Glutamatergic neuron (in vitro differentiated cells): ENCODE measurements at regions not wholly inside any gene's neighbourhood (a gene's known extent, or its start where the extent isn't known, plus 50 kb on each side); places are given as distances from the start of the nearest gene placed in this dataset.

Source experiments
- DNase-seq: peaks from one replicate; pipeline ENCODE4 v3.0.0; 2022
- H3K27ac Mint-ChIP-seq: one replicate; pipeline ENCODE4 v1.8.0; 2020; ENCODE audit warnings: mild to moderate bottlenecking, mixed read lengths, inconsistent platforms; ENCODE audit not compliant: unreplicated experiment
- H3K27me3 Mint-ChIP-seq: one replicate; pipeline ENCODE4 v1.8.0; 2020; ENCODE audit warnings: mild to moderate bottlenecking, moderate library complexity, mixed read lengths, inconsistent platforms; ENCODE audit not compliant: unreplicated experiment
- H3K36me3 Mint-ChIP-seq: one replicate; pipeline ENCODE4 v1.8.0; 2020; ENCODE audit warnings: mild to moderate bottlenecking, mixed read lengths, inconsistent platforms; ENCODE audit not compliant: unreplicated experiment
- H3K4me1 Mint-ChIP-seq: one replicate; pipeline ENCODE4 v1.8.0; 2020; ENCODE audit warnings: mild to moderate bottlenecking, low read depth, mixed read lengths, inconsistent platforms; ENCODE audit not compliant: unreplicated experiment
- H3K4me3 Mint-ChIP-seq: one replicate; pipeline ENCODE4 v1.8.0; 2020; ENCODE audit warnings: mild to moderate bottlenecking, mixed read lengths, inconsistent platforms; ENCODE audit not compliant: unreplicated experiment
- H3K9me3 Mint-ChIP-seq: one replicate; pipeline ENCODE4 v1.8.0; 2020; ENCODE audit warnings: mild to moderate bottlenecking, moderate library complexity, mixed read lengths, inconsistent platforms; ENCODE audit not compliant: unreplicated experiment
- TF ChIP-seq, protein P1 (sequence below): fragments of 200-600 bp; sonication (generic); IDR thresholded peaks from one replicate; pipeline ENCODE4 v1.5.0; 2021; ENCODE audit not compliant: partially characterized antibody, unreplicated experiment

DNA sequence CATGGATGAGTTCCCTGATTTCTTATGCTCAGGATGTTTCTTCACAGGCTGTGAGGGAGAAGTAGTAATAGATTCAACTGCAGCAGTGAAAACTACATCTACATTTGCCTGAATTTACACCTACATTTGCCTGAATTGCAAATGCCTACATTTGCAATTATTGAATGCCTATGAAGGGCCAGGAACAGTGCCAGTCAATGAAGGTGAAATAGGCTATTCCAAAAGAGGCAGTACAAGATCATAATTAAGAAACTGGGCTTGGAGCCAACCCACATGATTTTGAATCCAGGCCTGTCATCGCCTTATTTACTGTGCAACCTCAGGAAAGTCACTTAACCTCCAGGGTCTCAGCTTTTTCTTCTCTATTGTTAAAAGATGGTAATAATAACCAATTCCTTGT, 1353.3 kb downstream of the FAM181B start:
- TF ChIP-seq, protein P1, sequence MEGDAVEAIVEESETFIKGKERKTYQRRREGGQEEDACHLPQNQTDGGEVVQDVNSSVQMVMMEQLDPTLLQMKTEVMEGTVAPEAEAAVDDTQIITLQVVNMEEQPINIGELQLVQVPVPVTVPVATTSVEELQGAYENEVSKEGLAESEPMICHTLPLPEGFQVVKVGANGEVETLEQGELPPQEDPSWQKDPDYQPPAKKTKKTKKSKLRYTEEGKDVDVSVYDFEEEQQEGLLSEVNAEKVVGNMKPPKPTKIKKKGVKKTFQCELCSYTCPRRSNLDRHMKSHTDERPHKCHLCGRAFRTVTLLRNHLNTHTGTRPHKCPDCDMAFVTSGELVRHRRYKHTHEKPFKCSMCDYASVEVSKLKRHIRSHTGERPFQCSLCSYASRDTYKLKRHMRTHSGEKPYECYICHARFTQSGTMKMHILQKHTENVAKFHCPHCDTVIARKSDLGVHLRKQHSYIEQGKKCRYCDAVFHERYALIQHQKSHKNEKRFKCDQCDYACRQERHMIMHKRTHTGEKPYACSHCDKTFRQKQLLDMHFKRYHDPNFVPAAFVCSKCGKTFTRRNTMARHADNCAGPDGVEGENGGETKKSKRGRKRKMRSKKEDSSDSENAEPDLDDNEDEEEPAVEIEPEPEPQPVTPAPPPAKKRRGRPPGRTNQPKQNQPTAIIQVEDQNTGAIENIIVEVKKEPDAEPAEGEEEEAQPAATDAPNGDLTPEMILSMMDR, result no peak
- no peaks in the 10 kb centered on the region for H3K4me1 Mint-ChIP-seq
- no peaks in the 10 kb centered on the region for H3K27me3 Mint-ChIP-seq
- no peaks in the 10 kb centered on the region for H3K9me3 Mint-ChIP-seq
- no peak for DNase-seq
- no peak overlapping the region for H3K27ac Mint-ChIP-seq
- H3K4me3 Mint-ChIP-seq, result no peak overlapping the region
- no peaks in the 10 kb centered on the region for H3K36me3 Mint-ChIP-seq

DNA sequence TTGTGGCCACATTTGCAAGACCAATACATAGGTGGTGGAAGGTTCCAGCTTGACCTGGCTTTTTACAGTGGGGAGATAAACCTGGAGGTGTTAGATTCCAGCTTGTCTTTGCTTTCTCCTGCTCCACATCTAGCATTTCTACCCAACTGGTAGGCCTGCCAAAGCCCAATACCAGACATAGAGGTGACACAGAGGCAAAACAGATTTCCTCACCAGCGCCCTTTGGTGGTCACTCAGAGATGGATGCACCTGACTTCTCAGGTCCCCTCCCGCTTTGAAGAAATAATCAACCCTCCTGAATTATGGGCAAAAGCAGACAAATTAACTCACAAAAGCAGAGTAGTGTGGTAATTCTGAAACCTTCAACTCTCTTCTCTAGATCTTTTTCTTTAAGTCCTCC, 1356.2 kb downstream of the FAM181B start:
- H3K9me3 Mint-ChIP-seq, result no peaks in the 10 kb centered on the region
- H3K36me3 Mint-ChIP-seq, result no peaks in the 10 kb centered on the region
- no peak overlapping the region for H3K4me3 Mint-ChIP-seq
- TF ChIP-seq, protein P1, result no peak
- H3K4me1 Mint-ChIP-seq, result no peaks in the 10 kb centered on the region
- no peaks in the 10 kb centered on the region for H3K27me3 Mint-ChIP-seq
- H3K27ac Mint-ChIP-seq, result no peak overlapping the region
- DNase-seq, result no peak

DNA sequence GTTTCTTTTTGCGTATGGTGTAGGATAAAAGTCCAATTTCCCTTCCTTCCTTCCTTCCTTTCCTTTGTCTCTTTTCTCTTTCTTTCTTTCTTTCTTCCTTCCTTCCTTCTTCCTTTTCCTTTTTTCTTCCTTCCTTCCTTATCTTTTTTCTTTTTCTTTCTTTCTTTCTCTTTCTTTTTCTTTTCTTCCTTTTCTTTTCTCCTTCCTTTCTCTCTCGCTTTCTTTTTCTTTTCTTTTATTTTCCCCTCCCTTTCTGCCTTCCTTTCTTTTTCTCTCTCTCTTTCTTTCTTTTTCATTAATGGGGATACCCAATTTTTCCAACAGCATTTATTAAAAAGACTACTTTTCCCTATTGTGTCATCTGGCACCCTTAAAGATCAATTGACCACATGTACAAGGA, 1359.7 kb downstream of the FAM181B start:
- Mint-ChIP-seq H3K27ac (no peak overlapping the region), H3K9me3 (no peaks in the 10 kb centered on the region), H3K27me3 (no peaks in the 10 kb centered on the region), H3K4me3 (no peak overlapping the region), H3K4me1 (no peaks in the 10 kb centered on the region), H3K36me3 (no peaks in the 10 kb centered on the region)
- DNase-seq, result no peak
- TF ChIP-seq, protein P1, result no peak

DNA sequence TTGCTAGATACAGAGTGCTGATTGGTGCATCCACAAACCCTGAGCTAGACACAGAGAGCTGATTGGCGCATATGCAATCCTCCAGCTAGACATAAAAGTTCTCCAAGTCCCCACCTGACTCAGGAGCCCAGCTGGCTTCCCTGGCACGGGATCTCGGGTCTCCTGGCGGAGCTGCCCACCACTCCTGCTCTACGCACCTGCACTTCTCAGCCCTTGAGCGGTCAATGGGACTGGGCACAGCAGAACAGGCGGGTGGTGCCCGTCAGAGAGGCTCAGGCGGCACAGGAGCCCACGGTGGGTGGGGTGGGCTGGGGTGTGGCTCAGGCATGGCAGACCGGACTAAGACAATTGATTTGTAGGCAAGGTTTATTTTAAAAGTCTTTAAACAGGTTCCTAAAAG, 1365.5 kb downstream of the FAM181B start:
- no peak for DNase-seq
- TF ChIP-seq, protein P1, result no peak
- Mint-ChIP-seq H3K4me3 (no peak overlapping the region), H3K27me3 (no peaks in the 10 kb centered on the region), H3K36me3 (no peaks in the 10 kb centered on the region), H3K9me3 (no peaks in the 10 kb centered on the region), H3K27ac (no peak overlapping the region), H3K4me1 (no peaks in the 10 kb centered on the region)

DNA sequence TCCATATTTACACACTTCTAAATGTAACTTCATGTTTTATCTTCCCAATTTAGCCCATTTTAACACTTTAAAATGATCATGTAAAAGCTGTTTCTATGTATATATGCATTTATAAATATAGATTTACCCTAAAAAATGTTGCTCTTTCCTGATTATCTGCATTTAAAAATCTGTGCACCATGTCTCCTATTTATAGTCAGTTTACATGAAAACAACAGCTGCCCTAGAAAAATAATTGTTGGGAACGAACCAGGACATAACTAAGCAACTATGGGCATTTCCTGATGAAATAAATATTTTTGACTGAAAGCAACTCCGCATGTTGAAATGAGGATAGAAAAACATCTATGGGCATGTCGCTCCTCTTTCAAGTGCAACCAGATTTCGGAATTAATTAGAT, 1368.2 kb downstream of the FAM181B start:
- Mint-ChIP-seq H3K27me3 (no peaks in the 10 kb centered on the region), H3K4me1 (no peaks in the 10 kb centered on the region), H3K4me3 (no peak overlapping the region), H3K9me3 (no peaks in the 10 kb centered on the region), H3K27ac (no peak overlapping the region), H3K36me3 (no peaks in the 10 kb centered on the region)
- TF ChIP-seq, protein P1, result no peak
- no peak for DNase-seq
